Keratinocyte (primary cell): ENCODE measurements at regions not wholly inside any gene's neighbourhood (a gene's known extent, or its start where the extent isn't known, plus 50 kb on each side); places are given as distances from the start of the nearest gene placed in this dataset.

Experiments used
- DNase-seq: peaks from one replicate; pipeline ENCODE4 v3.0.0-alpha.2; 2011; ENCODE audit warnings: low read depth, missing footprints, low spot score
- FAIRE-seq: peaks from 2 replicates; lab custom pipeline; 2011; peaks lifted over from hg19 to GRCh38; lab: Jason Lieb, UNC
- H2AFZ ChIP-seq: 2 replicates; pipeline ENCODE4 v1.6.0; 2012; ENCODE audit warnings: low read length, control low read depth, inconsistent platforms; ENCODE audit not compliant: control insufficient read depth
- H3K27ac ChIP-seq: 2 replicates; pipeline ENCODE4 v1.5.1; 2011; ENCODE audit warnings: low read length; ENCODE audit not compliant: control insufficient read depth, insufficient read depth
- H3K27me3 ChIP-seq: 3 replicates; pipeline ENCODE4 v1.6.0; 2011; ENCODE audit warnings: low read length; ENCODE audit not compliant: control insufficient read depth, insufficient read depth; ENCODE audit errors: extremely low read depth
- H3K36me3 ChIP-seq, 2 experiments: 2 replicates in 1 of 2; 3 replicates in 1 of 2; pipeline ENCODE4 v1.5.1; 2011; ENCODE audit warnings: low read length in 2 of 2, mild to moderate bottlenecking in 1 of 2; ENCODE audit not compliant: control insufficient read depth in 2 of 2, insufficient read depth in 2 of 2; ENCODE audit errors: extremely low read depth in 1 of 2
- H3K4me1 ChIP-seq: 3 replicates; pipeline ENCODE4 v1.5.1; 2011; ENCODE audit warnings: low read length; ENCODE audit not compliant: control insufficient read depth, insufficient read depth; ENCODE audit errors: extremely low read depth
- H3K4me2 ChIP-seq: 3 replicates; pipeline ENCODE4 v1.6.0; 2011; ENCODE audit warnings: low read depth, low read length; ENCODE audit not compliant: control insufficient read depth, insufficient read depth; ENCODE audit errors: extremely low read depth
- H3K4me3 ChIP-seq, 3 experiments: fragments of 200-600 bp in 1 of 3; sonication (generic) in 1 of 3; 2 replicates in 2 of 3; 3 replicates in 1 of 3; pipeline ENCODE4 v1.5.1; 2011 to 2016; ENCODE audit warnings: low read length in 3 of 3, mild to moderate bottlenecking in 3 of 3, control low read depth in 2 of 3, inconsistent platforms in 1 of 3, low read depth in 1 of 3, mixed read lengths in 1 of 3, mixed run types in 1 of 3, moderate library complexity in 1 of 3; ENCODE audit not compliant: control insufficient read depth in 2 of 3, insufficient read depth in 2 of 3; ENCODE audit errors: extremely low read depth in 1 of 3
- H3K79me2 ChIP-seq: 2 replicates; pipeline ENCODE4 v1.6.0; 2012; ENCODE audit warnings: low read length; ENCODE audit not compliant: control insufficient read depth, insufficient read depth
- H3K9ac ChIP-seq: 3 replicates; pipeline ENCODE4 v1.6.0; 2011; ENCODE audit warnings: low read length; ENCODE audit not compliant: control insufficient read depth, insufficient read depth; ENCODE audit errors: extremely low read depth
- H3K9me1 ChIP-seq: 3 replicates; pipeline ENCODE4 v1.6.0; 2011; ENCODE audit warnings: low read length; ENCODE audit not compliant: control insufficient read depth, insufficient read depth; ENCODE audit errors: extremely low read depth
- H3K9me3 ChIP-seq: 2 replicates; pipeline ENCODE4 v1.5.1; 2012; ENCODE audit warnings: low read depth, low read length; ENCODE audit not compliant: control insufficient read depth
- H4K20me1 ChIP-seq: 3 replicates; pipeline ENCODE4 v1.6.0; 2011; ENCODE audit warnings: low read length; ENCODE audit not compliant: control insufficient read depth, insufficient read depth; ENCODE audit errors: extremely low read depth
- CTCF ChIP-seq, 3 experiments: IDR thresholded peaks in 1 of 3; conservative IDR thresholded peaks in 1 of 3; optimal IDR thresholded peaks in 1 of 3; 2 replicates in 2 of 3; 3 replicates in 1 of 3; pipeline versions ENCODE3 to v1.5.1; 2011; ENCODE audit warnings: low read length in 3 of 3, mild to moderate bottlenecking in 3 of 3, moderate library complexity in 2 of 3, control low read depth in 1 of 3, inconsistent platforms in 1 of 3; ENCODE audit not compliant: insufficient read depth in 2 of 3; ENCODE audit errors: extremely low read depth in 1 of 3
- EZH2 ChIP-seq: IDR thresholded peaks from one replicate; pipeline ENCODE4 v1.6.1; 2012; ENCODE audit warnings: inconsistent platforms, mild to moderate bottlenecking, low read length, moderate library complexity
- dilution Hi-C: fragments of 300-500 bp; cut with MboI; formaldehyde crosslinking; loops from one replicate; pipeline ENCODE4 v1.7.0; 2020; ENCODE audit warnings: low sequenced_read_pairs; ENCODE audit not compliant: extremely low pct_ligation_motif_present

GRCh38 chr2:121088251-121089165 is 196.5 kb downstream of the TFCP2L1 start:
- H3K9me3 ChIP-seq, result peaks cover 4% of the 10 kb centered on the region

DNA sequence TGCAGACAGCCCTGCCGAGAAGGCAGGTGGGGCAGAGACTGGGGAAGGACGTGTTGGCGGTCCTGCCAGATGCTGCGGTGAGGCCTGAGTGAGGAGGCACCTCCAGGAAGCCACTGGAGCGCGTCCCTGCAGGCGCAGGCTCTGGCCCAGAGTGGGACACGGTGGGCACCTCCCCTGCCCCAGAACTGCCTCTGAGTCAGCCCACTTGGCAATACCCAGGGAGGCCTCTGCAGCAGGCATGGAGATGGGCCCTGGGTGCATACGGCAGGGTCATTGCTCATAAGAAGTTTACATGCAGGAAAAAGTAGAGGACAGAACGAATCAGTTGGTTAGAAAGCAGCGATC is 195.9 kb downstream of the TFCP2L1 start:
- Histone ChIP-seq H3K27ac (no peak overlapping the region), H3K4me1 (peaks cover 2% of the 10 kb centered on the region), H4K20me1 (no peaks in the 10 kb centered on the region), H3K4me2 (no peak overlapping the region), H3K36me3 (no peaks in the 10 kb centered on the region), H3K27me3 (peaks cover 7% of the 10 kb centered on the region), H3K79me2 (no peaks in the 10 kb centered on the region), H3K9me1 (no peaks in the 10 kb centered on the region), H3K4me3 (no peak overlapping the region), H3K9me3 (peaks cover 4% of the 10 kb centered on the region), H2AFZ (no peak overlapping the region), H3K9ac (no peak overlapping the region)
- dilution Hi-C loops, result no loop called here
- FAIRE-seq (no peak), DNase-seq (no peak)
- no peak for TF ChIP-seq EZH2
- no peak for TF ChIP-seq CTCF (optimal IDR thresholded peaks at IDR 0.05 in 1 of 3, IDR thresholded peaks at IDR 0.05 in 1 of 3, conservative IDR thresholded peaks at IDR 0.05 in 1 of 3; ENCODE audit: extremely low read depth in 1 of 3, insufficient read depth in 2 of 3, low read length in 3 of 3)

More at GRCh38 chr2:121088251-121089165, 196.5 kb downstream of the TFCP2L1 start:
- Histone ChIP-seq H3K4me2 (no peak overlapping the region), H3K79me2 (no peaks in the 10 kb centered on the region), H3K36me3 (no peaks in the 10 kb centered on the region), H3K4me3 (no peak overlapping the region), H3K9ac (no peak overlapping the region), H3K27ac (no peak overlapping the region), H3K9me1 (no peaks in the 10 kb centered on the region), H3K27me3 (peaks cover 13% of the 10 kb centered on the region), H2AFZ (no peak overlapping the region), H4K20me1 (no peaks in the 10 kb centered on the region), H3K4me1 (peaks cover 2% of the 10 kb centered on the region)
- DNase-seq (no peak), FAIRE-seq (no peak)
- TF ChIP-seq CTCF (optimal IDR thresholded peaks at IDR 0.05 in 1 of 3, IDR thresholded peaks at IDR 0.05 in 1 of 3, conservative IDR thresholded peaks at IDR 0.05 in 1 of 3; ENCODE audit: extremely low read depth in 1 of 3, insufficient read depth in 2 of 3, low read length in 3 of 3) (no peak), EZH2 (no peak)
- dilution Hi-C loops, result no loop called here
